Fibroblast of skin of left quadriceps (primary cell): ENCODE measurements at regions not wholly inside any gene's neighbourhood (a gene's known extent, or its start where the extent isn't known, plus 50 kb on each side); places are given as distances from the start of the nearest gene placed in this dataset.

Experiments
- DNase-seq, 2 experiments: peaks; one replicate each; pipeline ENCODE4 v3.0.0-alpha.2; 2013; ENCODE audit warnings: low read depth in 2 of 2

- no peak for DNase-seq
Observed at GRCh38 chr14:96617635-96618034, 115.5 kb downstream of the PAPOLA start.

DNA sequence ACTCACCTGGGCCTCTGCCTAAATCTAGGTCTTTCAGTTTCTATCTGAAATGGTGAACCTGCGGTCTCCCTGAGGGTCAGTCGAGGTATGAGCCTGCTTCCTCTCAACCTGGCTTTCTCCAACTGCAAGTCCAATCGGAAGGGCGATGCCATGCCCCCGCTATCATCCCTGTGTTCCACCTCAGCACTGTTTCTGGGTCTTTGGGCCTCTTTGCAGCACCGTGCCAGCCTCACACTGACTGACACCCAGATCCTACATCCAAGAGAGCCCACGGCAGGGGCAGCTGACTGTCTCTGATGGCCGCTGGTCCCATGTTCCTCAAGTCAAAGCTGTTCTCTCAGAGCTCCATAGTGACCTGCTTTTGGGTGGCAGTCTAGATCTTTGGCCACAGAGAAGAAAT lies 120.7 kb downstream of the PAPOLA start:
- no peak for DNase-seq

GRCh38 chr14:96623676-96624484 lies 121.7 kb downstream of the PAPOLA start:
- no peak for DNase-seq

- no peak for DNase-seq
Observed at GRCh38 chr14:96624661-96625425, 122.7 kb downstream of the PAPOLA start.

- no peak for DNase-seq
Observed at GRCh38 chr14:96625426-96625985, 123.3 kb downstream of the PAPOLA start.

DNA sequence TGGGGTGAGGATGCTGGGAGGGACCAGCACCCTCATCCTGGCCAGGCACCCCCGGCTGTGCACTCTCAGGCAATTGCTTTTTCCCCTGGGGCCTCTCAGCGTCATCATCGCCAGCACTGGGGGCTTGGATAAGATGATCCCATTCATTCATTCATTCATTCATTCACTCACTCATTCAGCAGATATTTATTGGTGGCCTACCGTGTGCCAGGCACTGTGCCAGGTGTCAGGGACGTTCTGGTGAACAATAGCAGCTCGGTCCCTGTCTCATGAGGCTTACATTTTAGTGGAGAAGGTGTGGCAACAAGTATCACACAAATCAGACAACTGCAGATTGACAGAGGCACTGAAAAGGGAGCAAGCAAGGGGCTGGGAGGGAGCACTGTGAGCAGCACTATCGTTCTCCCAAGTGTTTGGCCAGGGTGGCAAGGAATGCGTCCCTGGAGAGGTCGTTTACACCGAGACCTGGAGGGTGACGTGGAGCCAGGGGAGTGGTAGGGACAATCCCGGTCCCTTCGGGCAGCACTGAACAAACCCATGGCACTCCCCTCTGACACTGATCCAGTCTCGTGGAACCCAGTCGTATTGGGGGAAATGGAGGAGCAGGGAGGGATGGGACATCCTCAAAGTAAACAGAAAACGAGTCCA lies 124.1 kb downstream of the PAPOLA start:
- DNase-seq: no peak

DNA sequence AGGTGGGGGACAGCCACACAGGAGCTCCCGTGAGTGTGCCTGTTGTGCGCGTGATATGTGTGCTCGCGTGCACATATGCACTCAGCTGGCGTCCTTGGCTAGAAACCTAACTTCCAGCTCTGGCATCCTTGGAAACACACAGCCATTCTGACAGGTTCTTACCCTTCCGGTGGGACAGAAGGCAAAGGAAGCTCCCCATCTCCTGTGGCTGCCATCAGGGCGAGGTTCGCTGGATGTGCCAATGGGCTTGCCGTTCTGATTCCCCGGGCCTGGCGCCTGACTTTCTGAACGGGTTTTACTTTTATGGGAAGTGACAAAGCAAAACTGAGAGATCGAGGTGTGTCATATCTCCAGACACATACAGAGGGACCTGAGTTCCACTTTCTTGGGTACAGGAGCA lies 124.7 kb downstream of the PAPOLA start:
- no peak for DNase-seq

GRCh38 chr14:96627386-96627785 lies 125.2 kb downstream of the PAPOLA start:
- DNase-seq: no peak

DNA sequence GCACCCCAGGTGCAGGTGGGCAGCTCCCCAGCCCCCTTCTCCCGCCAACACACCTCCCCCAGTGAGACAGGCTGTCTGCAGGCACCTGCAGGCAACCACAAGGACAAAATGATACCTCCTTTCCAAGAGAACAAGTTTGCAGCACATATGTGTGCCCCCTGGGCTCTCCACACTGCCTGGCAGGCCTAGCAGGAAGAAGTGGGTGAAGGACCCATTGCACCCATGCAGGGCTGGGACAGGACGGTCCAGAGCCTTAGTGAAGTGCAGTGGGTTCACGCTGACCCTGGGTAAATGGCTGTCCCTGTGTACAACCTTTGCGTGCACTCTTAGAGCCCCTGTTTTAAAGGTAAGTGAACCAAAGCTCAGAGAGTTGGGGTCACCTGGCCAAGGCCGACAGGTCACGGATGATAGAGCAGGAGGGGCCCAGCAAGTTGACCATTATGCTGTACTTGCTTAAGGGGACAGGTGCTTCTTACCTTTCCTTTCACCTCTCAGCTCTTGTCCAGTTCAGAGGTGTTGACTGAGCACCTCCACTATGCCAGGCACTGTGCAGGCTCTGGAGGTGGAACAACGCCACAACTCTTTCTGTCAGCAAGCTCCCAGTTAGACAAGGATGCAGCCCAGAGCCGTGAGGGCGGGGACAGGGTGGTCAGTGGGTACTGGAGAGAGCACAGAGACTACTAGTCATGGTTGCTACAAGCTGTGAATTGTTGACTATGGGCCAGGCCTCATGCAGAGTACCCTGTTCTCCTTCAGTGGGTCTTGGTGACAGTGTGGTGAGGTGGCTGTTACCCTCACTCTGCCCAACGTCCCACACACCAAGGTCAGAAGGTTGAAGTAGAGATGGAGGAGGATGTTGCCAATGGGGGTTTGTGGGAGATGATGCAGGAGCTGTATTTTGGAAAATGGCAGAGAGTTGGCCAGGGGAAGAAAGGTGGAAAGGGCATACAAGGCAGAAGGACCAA lies 125.9 kb downstream of the PAPOLA start:
- no peak for DNase-seq

DNA sequence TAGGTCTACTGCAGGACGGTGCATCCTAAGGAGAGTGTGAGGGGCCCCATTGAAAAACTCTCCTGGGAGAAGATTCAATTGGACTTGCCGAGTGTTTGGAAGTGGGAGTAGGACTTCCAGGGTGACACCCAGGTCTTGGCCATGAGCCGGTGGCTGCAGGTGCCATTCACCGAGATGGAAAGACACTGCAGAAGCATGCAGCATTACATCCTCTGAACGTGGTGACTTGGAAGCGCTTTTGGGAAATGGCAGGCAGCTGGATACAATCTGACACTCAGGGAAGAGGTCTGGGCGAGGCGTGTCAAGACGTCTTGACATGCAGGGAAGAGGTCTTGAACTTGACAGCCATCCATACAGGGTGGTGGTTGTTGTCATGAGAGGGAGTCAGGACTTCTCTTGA lies 126.9 kb downstream of the PAPOLA start:
- DNase-seq: no peak

DNA sequence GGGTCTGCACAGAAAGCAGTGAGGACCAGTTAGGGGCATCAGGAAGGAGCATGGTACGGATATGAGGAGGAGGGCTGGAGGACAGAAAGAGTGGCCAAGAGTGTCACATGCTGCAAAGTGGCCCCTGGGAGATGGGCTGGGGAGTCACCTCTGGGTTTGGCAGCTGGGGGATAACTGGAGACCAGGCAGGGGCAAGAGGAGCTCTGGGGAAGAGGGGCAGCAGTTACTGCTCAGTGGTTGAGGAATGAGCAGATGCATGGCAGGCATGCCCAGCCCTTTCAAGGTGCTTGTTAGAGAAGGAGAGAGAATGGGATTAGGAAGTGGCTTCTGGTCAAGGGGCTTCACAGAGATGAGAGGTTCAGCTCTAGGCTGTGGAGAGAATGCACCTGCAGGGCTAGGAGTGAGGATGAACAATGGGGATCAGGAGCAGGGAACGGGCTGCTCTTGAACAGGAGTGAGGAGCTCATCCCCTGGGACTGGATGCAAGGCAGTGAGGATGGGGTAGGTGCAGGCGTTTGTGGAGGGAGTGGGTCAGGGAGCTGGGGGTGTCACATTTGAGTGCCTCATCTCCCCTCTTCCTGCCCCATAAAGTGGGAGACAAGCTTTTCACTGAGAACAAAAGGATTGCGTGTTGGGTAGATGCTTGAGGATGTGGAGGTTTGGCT lies 127.5 kb downstream of the PAPOLA start:
- DNase-seq: no peak

GRCh38 chr14:96630281-96630680 lies 128.1 kb downstream of the PAPOLA start:
- DNase-seq: no peak

DNA sequence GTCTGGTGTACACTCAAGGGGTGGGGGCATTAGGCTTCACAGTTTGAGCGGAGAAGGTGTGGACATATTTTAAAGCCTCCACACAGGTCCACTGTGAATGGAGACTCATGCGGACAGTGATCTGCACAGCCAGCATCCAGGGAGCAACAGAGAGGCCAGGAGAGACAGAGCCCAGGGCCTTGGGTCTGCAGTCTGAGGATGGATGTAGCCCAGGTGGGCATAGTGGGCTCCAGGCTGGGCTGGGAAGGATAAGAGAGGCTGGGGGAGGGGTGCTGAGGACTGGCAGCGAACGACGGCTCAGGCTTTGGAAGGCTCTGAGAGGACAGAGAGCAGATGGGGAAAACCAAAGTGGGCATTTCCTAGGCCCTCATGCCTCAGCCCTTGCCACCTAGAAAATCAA lies 128.8 kb downstream of the PAPOLA start:
- no peak for DNase-seq

GRCh38 chr14:96631621-96632362 lies 129.6 kb downstream of the PAPOLA start:
- DNase-seq: no peak

DNA sequence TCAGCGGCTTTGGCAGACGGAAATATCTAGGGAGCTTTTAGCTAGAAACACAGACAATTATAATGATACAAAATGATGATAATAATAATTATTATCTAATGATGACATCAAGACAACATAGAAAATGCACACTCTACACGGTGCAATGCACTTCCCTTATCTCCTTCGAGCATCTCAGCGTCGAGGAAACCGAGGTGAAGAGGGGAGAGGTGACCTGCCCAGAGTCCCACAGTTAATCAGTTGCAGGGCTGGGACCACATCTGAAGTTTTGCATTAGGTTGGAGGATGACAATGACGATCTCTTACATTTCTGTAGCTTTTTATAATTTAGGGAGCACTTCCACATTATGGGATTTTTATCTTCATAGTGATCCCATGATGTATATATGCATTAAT lies 130.2 kb downstream of the PAPOLA start:
- no peak for DNase-seq

- no peak for DNase-seq
Observed at GRCh38 chr14:96633096-96633495, 130.9 kb downstream of the PAPOLA start.

- no peak for DNase-seq
Observed at GRCh38 chr14:96634481-96634880, 132.3 kb downstream of the PAPOLA start.

- DNase-seq: no peak
Observed at GRCh38 chr14:96634896-96635295, 132.7 kb downstream of the PAPOLA start.

- no peak for DNase-seq
Observed at GRCh38 chr14:96635850-96636249, 133.7 kb downstream of the PAPOLA start.

DNA sequence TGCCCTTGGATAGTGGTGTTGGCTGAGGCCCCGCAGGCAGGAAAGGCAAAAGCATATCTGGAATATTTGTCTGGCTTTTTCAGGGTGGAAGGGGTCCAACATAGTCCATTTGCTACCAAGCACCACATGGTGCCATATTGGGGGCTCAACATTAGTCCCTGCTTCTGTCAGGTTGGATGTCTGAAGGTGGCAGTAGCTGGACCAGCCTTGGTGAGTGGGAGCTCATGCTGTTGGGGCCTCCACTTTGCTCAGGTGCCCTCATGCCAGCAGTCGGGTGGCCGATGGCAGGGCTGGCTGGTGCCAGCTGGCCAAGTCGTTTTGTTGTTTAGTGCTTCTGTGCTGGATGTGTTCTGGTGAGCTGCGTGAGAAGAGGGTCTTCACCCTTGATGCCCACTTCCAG lies 135.3 kb downstream of the PAPOLA start:
- DNase-seq: no peak
